DMS114 treated with DMSO at 0.1 percent for 48 hours (cell line): ENCODE measurements at regions not wholly inside any gene's neighbourhood (a gene's known extent, or its start where the extent isn't known, plus 50 kb on each side); places are given as distances from the start of the nearest gene placed in this dataset.

Source experiments
- DNase-seq: peaks from one replicate; lab custom pipeline; 2025; ENCODE audit not compliant: unreplicated experiment; lab: John Stamatoyannopoulos, UW

GRCh38 chr14:22418631-22419030 is 170.4 kb downstream of the DAD1 start:
- no peak for DNase-seq

GRCh38 chr14:22417914-22418313 is 171.1 kb downstream of the DAD1 start:
- no peak for DNase-seq

GRCh38 chr14:22416193-22416592 is 172.8 kb downstream of the DAD1 start:
- DNase-seq = no peak

GRCh38 chr14:22415605-22415959 is 173.4 kb downstream of the DAD1 start:
- no peak for DNase-seq

GRCh38 chr14:22414876-22415604 is 174.0 kb downstream of the DAD1 start:
- DNase-seq = no peak

- no peak for DNase-seq
These were observed 176.1 kb downstream of the DAD1 start for GRCh38 chr14:22412926-22413411.

GRCh38 chr14:22411398-22412055 is 177.5 kb downstream of the DAD1 start:
- DNase-seq = no peak

- no peak for DNase-seq
These were observed 178.5 kb downstream of the DAD1 start for GRCh38 chr14:22410497-22410896.

- DNase-seq = no peak
These were observed 180.0 kb downstream of the DAD1 start for GRCh38 chr14:22409006-22409405.

- no peak for DNase-seq
These were observed 180.5 kb downstream of the DAD1 start for GRCh38 chr14:22408547-22408946.

- DNase-seq = no peak
These were observed 182.0 kb downstream of the DAD1 start for GRCh38 chr14:22407033-22407432.

GRCh38 chr14:22405201-22405600 is 183.8 kb downstream of the DAD1 start:
- no peak for DNase-seq

- DNase-seq = no peak
These were observed 185.7 kb downstream of the DAD1 start for GRCh38 chr14:22403296-22403695.

GRCh38 chr14:22400655-22401259 is 188.3 kb downstream of the DAD1 start:
- no peak for DNase-seq

GRCh38 chr14:22399776-22400175 is 189.2 kb downstream of the DAD1 start:
- no peak for DNase-seq

GRCh38 chr14:22397221-22397737 is 191.7 kb downstream of the DAD1 start:
- DNase-seq = no peak

- DNase-seq = no peak
These were observed 193.2 kb downstream of the DAD1 start for GRCh38 chr14:22395803-22396202.

- no peak for DNase-seq
These were observed 194.4 kb downstream of the DAD1 start for GRCh38 chr14:22394616-22395015.

GRCh38 chr14:22393796-22394195 is 195.2 kb downstream of the DAD1 start:
- DNase-seq = no peak

GRCh38 chr14:22391908-22392565 is 197.0 kb downstream of the DAD1 start:
- peak; percentile 21 for DNase-seq

GRCh38 chr14:22390824-22391461 is 198.1 kb downstream of the DAD1 start:
- no peak for DNase-seq
